HG02610 (cell line): ENCODE measurements at regions not wholly inside any gene's neighbourhood (a gene's known extent, or its start where the extent isn't known, plus 50 kb on each side); places are given as distances from the start of the nearest gene placed in this dataset.
A peak's percentile ranks its signal among the peaks of the same experiment; 100 is the strongest.

Experiments
- ATAC-seq: cut with Tn5 transposase; IDR thresholded peaks from one replicate; pipeline ENCODE4 v1.9.1; 2021; ENCODE audit warnings: mild to moderate bottlenecking, moderate library complexity; ENCODE audit not compliant: unreplicated experiment

- no peak for ATAC-seq
Observed at GRCh38 chr7:135831455-135832195, 83.0 kb upstream of the FAM180A start.

- no peak for ATAC-seq
Observed at GRCh38 chr7:135828604-135829003, 80.0 kb upstream of the FAM180A start.

- ATAC-seq: no peak
Observed at GRCh38 chr7:135827391-135827790, 78.8 kb upstream of the FAM180A start.

GRCh38 chr7:135825406-135825805, 76.8 kb upstream of the FAM180A start:
- no peak for ATAC-seq

- ATAC-seq: no peak
Observed at GRCh38 chr7:135822376-135822775, 73.8 kb upstream of the FAM180A start.

GRCh38 chr7:135817583-135817982, 69.0 kb upstream of the FAM180A start:
- no peak for ATAC-seq

GRCh38 chr7:135815033-135815432, 66.4 kb upstream of the FAM180A start:
- ATAC-seq: no peak

GRCh38 chr7:135812148-135812547, 63.5 kb upstream of the FAM180A start:
- no peak for ATAC-seq

GRCh38 chr7:135811506-135811905, 62.9 kb upstream of the FAM180A start:
- no peak for ATAC-seq

GRCh38 chr7:135808206-135808605, 59.6 kb upstream of the FAM180A start:
- no peak for ATAC-seq

- ATAC-seq: no peak
Observed at GRCh38 chr7:135803143-135803542, 54.5 kb upstream of the FAM180A start.

GRCh38 chr7:135802697-135803096, 54.1 kb upstream of the FAM180A start:
- ATAC-seq: no peak

GRCh38 chr7:135801877-135802276, 53.3 kb upstream of the FAM180A start:
- no peak for ATAC-seq

GRCh38 chr7:135801045-135801693, 52.6 kb upstream of the FAM180A start:
- peak; percentile 65 for ATAC-seq

GRCh38 chr7:135800560-135800959, 51.9 kb upstream of the FAM180A start:
- no peak for ATAC-seq

- no peak for ATAC-seq
Observed at GRCh38 chr7:135799881-135800280, 51.3 kb upstream of the FAM180A start.
